Uterus (tissue), 3 donors: ENCODE measurements at regions not wholly inside any gene's neighbourhood (a gene's known extent, or its start where the extent isn't known, plus 50 kb on each side); places are given as distances from the start of the nearest gene placed in this dataset.

ENCODE experiments used
- DNase-seq, 2 donors: peaks; one replicate each; pipeline ENCODE4 v3.0.0-alpha.2; 2019 to 2020
- H3K27ac ChIP-seq, 2 donors: fragments of 200-600 bp; sonication (generic); 1 replicate in 1 of 2; 2 replicates in 1 of 2; pipeline ENCODE4 v1.5.1; 2016 to 2018
- H3K27me3 ChIP-seq, 2 donors: fragments of 200-600 bp; sonication (generic); one replicate each; pipeline ENCODE4 v1.5.1; 2018 to 2019; ENCODE audit warnings: control low read depth in 1 of 2
- H3K36me3 ChIP-seq, 2 donors: fragments of 200-600 bp; sonication (generic); one replicate each; pipeline ENCODE4 v1.5.1; 2019; ENCODE audit warnings: control low read depth in 1 of 2
- H3K4me1 ChIP-seq, 2 donors: fragments of 200-600 bp; sonication (generic); one replicate each; pipeline ENCODE4 v1.5.1; 2018 to 2019; ENCODE audit warnings: control low read depth in 1 of 2
- H3K4me3 ChIP-seq, 2 donors: fragments of 200-600 bp; sonication (generic); 1 replicate in 1 of 2; 2 replicates in 1 of 2; pipeline ENCODE4 v1.5.1; 2018 to 2019; ENCODE audit warnings: mild to moderate bottlenecking in 1 of 2
- H3K9me3 ChIP-seq, 2 donors: fragments of 200-600 bp; sonication (generic); one replicate each; pipeline ENCODE4 v1.5.1; 2019; ENCODE audit warnings: control low read depth in 1 of 2
- CTCF ChIP-seq, 4 experiments: fragments of 200-600 bp in 2 of 4; fragments of 450-650 bp in 2 of 4; sonication (generic) in 2 of 4; IDR thresholded peaks; one replicate each; pipeline ENCODE4 v1.5.1; 2016 to 2019; ENCODE audit warnings: antibody characterized with exemption in 4 of 4, mild to moderate bottlenecking in 2 of 4, moderate library complexity in 1 of 4
- POLR2A ChIP-seq, 2 donors: fragments of 450-650 bp; IDR thresholded peaks; one replicate each; pipeline ENCODE4 v1.6.1; 2016; ENCODE audit warnings: antibody characterized with exemption in 2 of 2, mild to moderate bottlenecking in 1 of 2, moderate library complexity in 1 of 2
- intact Hi-C: fragments of 100-400 bp; cut with DNase I; formaldehyde crosslinking; loops from one replicate; pipeline ENCODE4 v1.15.1; 2023; ENCODE audit warnings: low total_unique reads
- donor health status: DM: yes; HTN: yes; CAD: no.

- intact Hi-C loops, result no loop called here
- DNase-seq, result no peak
- no peaks in the 10 kb centered on the region for H3K27me3 ChIP-seq
- H3K27ac ChIP-seq, result no peak overlapping the region
- H3K4me1 ChIP-seq, result no peaks in the 10 kb centered on the region
- no peaks in the 10 kb centered on the region for H3K9me3 ChIP-seq
- no peak for TF ChIP-seq POLR2A (IDR thresholded peaks at IDR 0.05)
- no peak for TF ChIP-seq CTCF (IDR thresholded peaks at IDR 0.05)
- no peaks in the 10 kb centered on the region for H3K36me3 ChIP-seq
- H3K4me3 ChIP-seq, result no peak overlapping the region
These were observed 122.4 kb upstream of the PGRMC2 start for GRCh38 chr4:128410037-128410436.

- intact Hi-C loops, result no loop called here
- Histone ChIP-seq H3K36me3 (no peaks in the 10 kb centered on the region), H3K4me1 (no peaks in the 10 kb centered on the region), H3K27me3 (no peaks in the 10 kb centered on the region), H3K27ac (no peak overlapping the region), H3K4me3 (no peak overlapping the region), H3K9me3 (no peaks in the 10 kb centered on the region)
- no peak for DNase-seq
- no peak for TF ChIP-seq POLR2A (IDR thresholded peaks at IDR 0.05)
- TF ChIP-seq CTCF (IDR thresholded peaks at IDR 0.05), result no peak
These were observed 116.0 kb upstream of the PGRMC2 start for GRCh38 chr4:128403586-128403985.

GRCh38 chr4:128394778-128395177 lies 107.2 kb upstream of the PGRMC2 start:
- DNase-seq, result no peak
- Histone ChIP-seq H3K27me3 (no peaks in the 10 kb centered on the region), H3K27ac (peak overlapping the region in 1 of 2 donors; percentile 69), H3K36me3 (no peaks in the 10 kb centered on the region), H3K4me3 (no peak overlapping the region), H3K4me1 (peaks cover 0 to 8% of the 10 kb centered on the region in 2 donors), H3K9me3 (no peaks in the 10 kb centered on the region)
- TF ChIP-seq POLR2A (IDR thresholded peaks at IDR 0.05) (no peak), CTCF (IDR thresholded peaks at IDR 0.05) (no peak)
- intact Hi-C loops, result no loop called here

- no peak for DNase-seq
- H3K27ac ChIP-seq, result peak overlapping the region; percentile 31 to 69
- TF ChIP-seq POLR2A (IDR thresholded peaks at IDR 0.05) (no peak), CTCF (IDR thresholded peaks at IDR 0.05) (no peak)
These were observed 105.6 kb upstream of the PGRMC2 start for GRCh38 chr4:128393101-128393704.

GRCh38 chr4:128390475-128390996 lies 102.9 kb upstream of the PGRMC2 start:
- Histone ChIP-seq H3K4me3 (no peak overlapping the region), H3K9me3 (no peaks in the 10 kb centered on the region), H3K27me3 (no peaks in the 10 kb centered on the region), H3K4me1 (peaks cover 12 to 20% of the 10 kb centered on the region in 2 donors), H3K27ac (peak overlapping the region; percentile 60 to 61), H3K36me3 (no peaks in the 10 kb centered on the region)
- TF ChIP-seq POLR2A (IDR thresholded peaks at IDR 0.05) (no peak), CTCF (IDR thresholded peaks at IDR 0.05) (no peak)
- no peak for DNase-seq
- intact Hi-C loops, result no loop called here

More at GRCh38 chr4:128393101-128393704, 105.6 kb upstream of the PGRMC2 start:
- intact Hi-C loops, result no loop called here
- Histone ChIP-seq H3K4me3 (no peak overlapping the region), H3K27me3 (no peaks in the 10 kb centered on the region), H3K9me3 (no peaks in the 10 kb centered on the region), H3K36me3 (no peaks in the 10 kb centered on the region), H3K4me1 (peaks cover 0 to 10% of the 10 kb centered on the region in 2 donors)
